HepG2 (cell line): ENCODE measurements at regions not wholly inside any gene's neighbourhood (a gene's known extent, or its start where the extent isn't known, plus 50 kb on each side); places are given as distances from the start of the nearest gene placed in this dataset.

ENCODE experiments used
- ATAC-seq: fragments of 200-7000 bp; cut with Tn5 transposase; 3 replicates; pipeline ENCODE4 v1.9.1; 2020; ENCODE audit warnings: mild to moderate bottlenecking, moderate library complexity
- BruUV-seq: library from RNA; stranded (reverse); fragments of 400-500 nt; replicated peaks from 2 replicates; lab custom pipeline; 2021; lab: Mats Ljungman, UMichigan
- CTCF ChIA-PET: fragments of 300-600 bp; formaldehyde crosslinking; extraction: SDS; loops from one replicate; lab custom pipeline; 2021; ENCODE audit warnings: low total read pairs, inconsistent platforms, low intra/inter-chr PET ratio; lab: Yijun Ruan, JAX
- POLR2A ChIA-PET: fragments of 350-600 bp; sonication (Branson Sonifier 250); formaldehyde crosslinking; loops from one replicate; lab custom pipeline; 2020; ENCODE audit warnings: antibody characterized with exemption, inconsistent platforms; lab: Yijun Ruan, JAX
- DNase-seq: peaks from one replicate; pipeline ENCODE4 v3.0.0-alpha.2; 2015; ENCODE audit warnings: low spot score
- FAIRE-seq: peaks from 3 replicates; lab custom pipeline; 2011; peaks lifted over from hg19 to GRCh38; lab: Jason Lieb, UNC
- H2AFZ ChIP-seq: one replicate; pipeline ENCODE4 v1.6.1; 2011; ENCODE audit warnings: low read length, inconsistent platforms
- H3K27ac ChIP-seq: fragments of 300-600 bp; 3 replicates; pipeline ENCODE4 v1.8.0; 2011; ENCODE audit warnings: mixed run types, mild to moderate bottlenecking, mixed read lengths, low read length, inconsistent platforms; ENCODE audit not compliant: insufficient read depth; ENCODE audit errors: extremely low read length
- H3K27me3 ChIP-seq, 2 experiments: fragments of 200-600 bp in 1 of 2; 2 replicates in 1 of 2; 3 replicates in 1 of 2; pipeline versions ENCODE4 v1.6.0 to v1.8.0; 2011; ENCODE audit warnings: low read length in 2 of 2, mild to moderate bottlenecking in 2 of 2, moderate library complexity in 2 of 2, inconsistent platforms in 1 of 2; ENCODE audit not compliant: insufficient read depth in 2 of 2, control insufficient read depth in 1 of 2
- H3K36me3 ChIP-seq, 2 experiments: fragments of 200-600 bp in 1 of 2; replicated peaks in 1 of 2; 2 replicates in 1 of 2; 3 replicates in 1 of 2; pipeline versions ENCODE4 v1.5.1 to v1.8.0; 2011; ENCODE audit warnings: low read length in 2 of 2, inconsistent platforms in 1 of 2; ENCODE audit not compliant: insufficient read depth in 2 of 2, control insufficient read depth in 1 of 2
- H3K4me1 ChIP-seq: 2 replicates; pipeline ENCODE4 v1.5.1; 2012; ENCODE audit warnings: low read length, inconsistent platforms; ENCODE audit not compliant: insufficient read depth
- H3K4me2 ChIP-seq: 2 replicates; pipeline ENCODE4 v1.6.0; 2011; ENCODE audit warnings: low read depth, low read length, inconsistent platforms
- H3K4me3 ChIP-seq, 3 experiments: fragments of 200-600 bp in 1 of 3; sonication (generic), shearing (Covaris generic) in 1 of 3; replicated peaks in 1 of 3; 2 replicates each; pipeline ENCODE4 v1.5.1; 2011 to 2016; ENCODE audit warnings: low read length in 3 of 3, inconsistent platforms in 2 of 3, low read depth in 2 of 3, mild to moderate bottlenecking in 2 of 3, control low read depth in 1 of 3, mixed read lengths in 1 of 3; ENCODE audit not compliant: insufficient read depth in 1 of 3
- H3K79me2 ChIP-seq: one replicate; pipeline ENCODE4 v1.6.1; 2011; ENCODE audit warnings: low read length, inconsistent platforms; ENCODE audit not compliant: insufficient read depth
- H3K9ac ChIP-seq: 2 replicates; pipeline ENCODE4 v1.6.0; 2011; ENCODE audit warnings: mild to moderate bottlenecking, low read depth, low read length, inconsistent platforms; ENCODE audit not compliant: insufficient read depth
- H3K9me3 ChIP-seq: 2 replicates; pipeline ENCODE4 v1.5.1; 2012; ENCODE audit warnings: mild to moderate bottlenecking, low read length
- H4K20me1 ChIP-seq: 2 replicates; pipeline ENCODE4 v1.6.0; 2011; ENCODE audit warnings: inconsistent platforms, mild to moderate bottlenecking, low read length, moderate library complexity; ENCODE audit not compliant: insufficient read depth
- AKAP8 ChIP-seq: sonication (generic); formaldehyde crosslinking; IDR thresholded peaks from 2 replicates; pipeline ENCODE4 v1.5.1; 2020; ENCODE audit warnings: mild to moderate bottlenecking, missing genetic modification reagents
- ELF1 ChIP-seq: sonication (generic); formaldehyde crosslinking; IDR thresholded peaks from 2 replicates; pipeline ENCODE4 v1.4.0; 2020; ENCODE audit warnings: missing genetic modification reagents
- LBX2 ChIP-seq: sonication (generic); formaldehyde crosslinking; IDR thresholded peaks from 2 replicates; pipeline ENCODE4 v1.5.0; 2020; ENCODE audit warnings: missing genetic modification reagents, mild to moderate bottlenecking, borderline replicate concordance
- NR2C2 ChIP-seq: sonication (generic); formaldehyde crosslinking; IDR thresholded peaks from 2 replicates; pipeline ENCODE4 v1.4.0; 2020; ENCODE audit warnings: missing genetic modification reagents, mild to moderate bottlenecking, moderate library complexity, borderline replicate concordance
- PTBP1 ChIP-seq: fragments of 200-400 bp; formaldehyde crosslinking; IDR thresholded peaks from 2 replicates; pipeline ENCODE4 v1.6.1; 2018; ENCODE audit warnings: low read length, low read depth; ENCODE audit not compliant: poor library complexity, severe bottlenecking
- SAP130 ChIP-seq: IDR thresholded peaks from 2 replicates; pipeline ENCODE4 v1.6.1; 2016; ENCODE audit warnings: low read depth
- SIN3A ChIP-seq: IDR thresholded peaks from 2 replicates; pipeline ENCODE4 v1.6.1; 2011; ENCODE audit warnings: low read depth, mild to moderate bottlenecking, control low read depth, low read length, borderline replicate concordance
- SIX1 ChIP-seq: sonication (generic); formaldehyde crosslinking; IDR thresholded peaks from 2 replicates; pipeline ENCODE4 v1.4.0; 2020; ENCODE audit warnings: missing genetic modification reagents, borderline replicate concordance
- TBX2 ChIP-seq: sonication (generic); formaldehyde crosslinking; IDR thresholded peaks from 2 replicates; pipeline ENCODE4 v1.5.0; 2020; ENCODE audit warnings: missing genetic modification reagents, mild to moderate bottlenecking, borderline replicate concordance
- TEF ChIP-seq: sonication (generic); formaldehyde crosslinking; IDR thresholded peaks from 2 replicates; pipeline ENCODE4 v1.5.0; 2020; ENCODE audit warnings: missing genetic modification reagents
- ZMYM4 ChIP-seq: sonication (generic); formaldehyde crosslinking; IDR thresholded peaks from 2 replicates; pipeline ENCODE4 v1.8.1; 2023; ENCODE audit warnings: mild to moderate bottlenecking, missing genetic modification reagents
- ZNF557 ChIP-seq: sonication (generic); formaldehyde crosslinking; IDR thresholded peaks from 2 replicates; pipeline ENCODE4 v1.4.0; 2020; ENCODE audit warnings: missing genetic modification reagents
- ZNF672 ChIP-seq: sonication (generic); formaldehyde crosslinking; IDR thresholded peaks from 2 replicates; pipeline ENCODE4 v1.8.1; 2022; ENCODE audit warnings: missing genetic modification reagents
- ZNF878 ChIP-seq: sonication (generic); formaldehyde crosslinking; IDR thresholded peaks from 2 replicates; pipeline ENCODE4 v1.8.1; 2023; ENCODE audit warnings: mild to moderate bottlenecking, missing genetic modification reagents, moderate library complexity
- WGBS: methylation state at CpG from one replicate; pipeline ENCODE4 v1.1.6; 2017; ENCODE audit warnings: low lambda C conversion rate; 5-methylcytosine and 5-hydroxymethylcytosine counted together
- in situ Hi-C: cut with HindIII; loops from 2 replicates; pipeline ENCODE4 v1.10.0; 2017; ENCODE audit warnings: low pct_unique_long_range_greater_than_20kb; ENCODE audit not compliant: extremely low pct_ligation_motif_present
- intact Hi-C: fragments of 100-400 bp; cut with micrococcal nuclease; formaldehyde crosslinking; loops from one replicate; pipeline ENCODE4 v1.10.0; 2022; ENCODE audit not compliant: unreplicated experiment

GRCh38 chr13:84985860-84986259 is 813.4 kb downstream of the SLITRK6 start:
- no peaks in the 10 kb centered on the region for H3K27me3 ChIP-seq
- H3K4me2 ChIP-seq = no peak overlapping the region
- ATAC-seq (no peak), DNase-seq (no peak), FAIRE-seq (no peak)
- H3K4me3 ChIP-seq = no peak overlapping the region
- H3K9ac ChIP-seq = no peak overlapping the region
- H3K79me2 ChIP-seq = no peaks in the 10 kb centered on the region
- BruUV-seq = no TSS peak
- CTCF ChIA-PET = no interaction called here
- intact Hi-C loops = no loop called here
- H3K4me1 ChIP-seq = no peaks in the 10 kb centered on the region
- H3K27ac ChIP-seq = no peak overlapping the region
- H4K20me1 ChIP-seq = no peaks in the 10 kb centered on the region
- in situ Hi-C loops = no loop called here
- no peak overlapping the region for H2AFZ ChIP-seq
- H3K36me3 ChIP-seq = no peaks in the 10 kb centered on the region
- POLR2A ChIA-PET = no interaction called here
- no peaks in the 10 kb centered on the region for H3K9me3 ChIP-seq
- TF ChIP-seq PTBP1 = no peak
- no peak for TF ChIP-seq NR2C2 (CRISPR knock-in tag)
- no peak for TF ChIP-seq ZMYM4
- TF ChIP-seq TBX2 (CRISPR knock-in tag) = no peak
- TF ChIP-seq ZNF878 = no peak
- no peak for TF ChIP-seq SAP130 (CRISPR knock-in tag)
- no peak for TF ChIP-seq ZNF557 (CRISPR knock-in tag)
- TF ChIP-seq SIX1 (CRISPR knock-in tag) = no peak
- no peak for TF ChIP-seq ELF1 (CRISPR knock-in tag)
- no peak for TF ChIP-seq SIN3A
- no peak for TF ChIP-seq AKAP8 (CRISPR knock-in tag)
- TF ChIP-seq ZNF672 (CRISPR knock-in tag) = no peak
- no peak for TF ChIP-seq LBX2
- no peak for TF ChIP-seq TEF
- WGBS = 3% methylated on average over 2 of the region's 2 CpGs
